Loucy (cell line): ENCODE measurements at regions not wholly inside any gene's neighbourhood (a gene's known extent, or its start where the extent isn't known, plus 50 kb on each side); places are given as distances from the start of the nearest gene placed in this dataset.

Experiments
- CTCF ChIP-seq: fragments of 200-600 bp; sonication (generic); conservative IDR thresholded peaks from 2 replicates; pipeline ENCODE4 v1.5.1; 2014; ENCODE audit warnings: mild to moderate bottlenecking, antibody characterized with exemption, low read length
- EZH2phosphoT487 ChIP-seq: fragments of 200-600 bp; IDR thresholded peaks from 2 replicates; pipeline ENCODE4 v1.6.1; 2018; ENCODE audit warnings: antibody characterized with exemption, mild to moderate bottlenecking, moderate library complexity, borderline replicate concordance

DNA sequence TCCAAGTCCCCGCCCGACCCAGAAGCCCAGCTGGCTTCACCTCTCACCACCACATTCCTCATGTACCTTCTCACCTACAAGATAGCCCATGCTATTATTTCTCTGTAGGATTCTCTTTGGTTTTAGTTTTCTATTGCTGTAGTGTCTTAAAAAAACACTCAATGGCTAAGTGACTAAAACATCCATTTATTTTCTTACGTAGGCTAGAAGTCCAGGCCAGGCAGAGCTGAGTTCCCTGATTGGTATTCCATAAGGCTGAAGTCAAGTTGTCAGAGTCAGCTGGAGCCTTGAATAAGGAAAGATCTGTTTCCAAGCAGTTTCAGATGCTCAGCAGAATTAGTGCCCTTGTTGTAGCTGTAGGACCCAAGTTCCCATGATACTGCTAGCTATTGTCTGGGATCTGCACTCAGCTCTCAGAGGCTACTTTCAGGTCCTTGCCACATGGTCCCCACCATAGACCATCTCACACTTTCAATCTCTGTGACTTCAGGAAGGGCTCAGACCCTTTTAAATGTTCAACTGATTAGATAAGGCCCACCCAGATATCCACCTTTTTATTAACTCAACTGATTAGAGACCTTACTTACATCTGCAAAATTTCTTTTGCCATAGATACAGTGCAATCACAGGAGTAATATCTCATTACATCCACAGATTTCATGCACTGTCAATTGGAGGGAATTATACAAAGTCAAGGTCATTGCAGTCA is 371.0 kb downstream of the TGFB2 start:
- TF ChIP-seq CTCF (no peak), EZH2phosphoT487 (no peak)
